HG03139 (cell line): ENCODE measurements at regions not wholly inside any gene's neighbourhood (a gene's known extent, or its start where the extent isn't known, plus 50 kb on each side); places are given as distances from the start of the nearest gene placed in this dataset.
"Not testable (repeated sequence)": the region's sequence is repeated elsewhere in the genome, so short reads cannot be mapped to it uniquely, and the experiment has no call there.

Experiments
- ATAC-seq: cut with Tn5 transposase; IDR thresholded peaks from one replicate; pipeline ENCODE4 v1.9.1; 2021; ENCODE audit not compliant: unreplicated experiment

DNA sequence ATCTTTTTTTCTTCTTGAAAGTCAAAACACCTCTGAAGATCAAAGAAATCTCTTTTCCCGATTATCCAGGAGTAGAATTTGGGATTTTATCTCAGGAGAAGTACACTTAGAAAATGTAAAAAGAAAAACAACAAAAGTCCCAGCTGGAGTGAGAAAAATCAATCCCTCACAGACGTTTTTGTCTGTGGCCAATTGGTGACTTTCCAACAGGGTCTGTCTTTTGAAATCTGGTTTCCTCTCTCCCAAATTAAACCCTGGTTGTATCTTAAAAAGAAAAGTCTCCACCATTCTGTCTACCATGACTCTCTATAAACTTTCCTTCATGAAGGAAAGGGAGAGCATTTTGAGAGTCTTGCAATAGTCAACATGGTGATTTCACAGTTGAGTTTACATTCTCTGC is 88.1 kb downstream of the DACT1 start:
- no peak for ATAC-seq

DNA sequence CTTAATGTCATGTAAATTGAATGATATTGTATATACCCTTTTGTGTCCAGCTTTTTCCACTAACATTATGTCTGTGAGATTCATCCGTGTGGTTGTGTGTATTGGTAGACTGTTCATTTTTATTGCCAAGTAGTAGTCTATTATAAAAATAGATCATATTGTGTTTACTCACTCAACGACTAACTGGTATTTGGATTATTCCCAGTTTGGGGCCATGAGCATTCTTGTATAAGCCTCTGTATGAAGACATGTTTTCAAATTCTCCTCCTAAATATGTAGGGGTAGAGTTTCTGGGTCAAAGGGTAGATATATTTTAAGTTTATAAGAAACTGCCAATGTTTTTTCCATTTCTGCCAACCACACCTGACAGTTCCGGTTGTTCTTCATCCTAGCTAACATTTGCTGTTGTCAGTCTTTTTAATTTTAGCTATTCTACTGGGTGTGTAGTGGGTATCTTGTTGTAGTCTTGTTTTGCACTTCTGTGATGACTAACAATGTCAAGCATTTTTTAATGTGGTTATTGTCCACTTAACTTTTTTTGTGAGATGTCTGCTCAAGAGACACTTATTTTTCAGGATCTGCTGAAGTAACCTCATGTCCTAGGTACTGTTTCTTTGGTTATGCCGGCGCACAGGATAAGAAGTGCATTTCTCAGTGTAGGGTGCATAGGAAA is 93.2 kb downstream of the DACT1 start:
- no peak for ATAC-seq

DNA sequence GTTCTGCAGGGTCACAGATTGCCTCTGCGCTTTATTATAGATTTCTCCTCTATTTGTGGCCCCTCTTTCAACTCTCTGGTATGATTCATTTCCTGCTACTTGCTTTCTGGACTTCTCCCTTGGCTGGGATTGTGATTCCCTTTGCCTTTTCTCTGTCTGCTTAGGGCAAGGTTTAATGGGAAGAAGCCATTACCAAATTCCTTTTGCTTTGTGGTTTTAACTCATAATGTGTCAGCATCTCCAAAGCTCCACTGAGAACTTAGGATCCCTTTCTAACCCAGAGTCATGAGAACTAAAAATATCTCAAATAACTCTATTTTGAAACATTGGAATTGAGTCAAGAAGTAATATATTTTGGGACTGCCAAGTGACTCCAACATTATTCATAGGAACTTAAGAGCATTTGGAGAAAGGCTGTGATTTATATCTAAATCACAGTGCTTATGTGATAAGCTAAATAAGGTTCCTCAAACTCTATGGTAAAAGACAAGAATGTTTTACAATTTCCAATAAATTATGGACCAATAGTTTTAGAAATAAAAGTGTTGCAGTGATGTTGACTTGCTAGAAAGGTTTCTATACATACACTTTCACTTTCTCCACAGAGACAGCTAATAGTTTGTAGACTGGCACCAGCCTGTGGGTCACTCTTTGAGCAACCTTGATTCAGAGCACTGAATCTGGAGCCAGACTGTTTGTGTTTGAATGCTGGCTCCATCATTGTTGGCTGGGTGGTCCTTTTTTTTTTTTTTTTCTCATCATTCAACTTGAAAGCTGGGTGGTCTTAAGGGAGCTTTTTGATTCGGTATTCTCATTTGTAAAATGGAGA is 93.9 kb downstream of the DACT1 start:
- ATAC-seq: no peak

DNA sequence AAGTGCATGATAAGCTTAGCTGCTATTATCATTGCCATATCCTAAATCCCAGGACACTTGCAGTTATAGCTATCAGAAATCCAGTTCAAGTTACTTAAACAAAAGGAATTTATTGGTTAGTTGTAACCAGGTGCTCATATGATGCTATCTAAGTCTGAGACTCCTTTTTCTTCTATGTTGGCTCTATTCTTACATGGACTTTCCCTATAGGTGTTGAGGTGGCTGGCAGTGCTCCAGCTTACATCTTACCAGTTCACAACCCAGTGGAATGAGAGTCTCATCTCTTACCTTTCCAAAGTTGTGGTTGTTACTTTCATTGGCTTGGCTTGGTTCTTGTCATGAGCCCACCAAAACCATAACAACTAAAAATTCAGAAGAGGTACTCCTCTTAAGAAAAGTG is 94.6 kb downstream of the DACT1 start:
- ATAC-seq: no peak

DNA sequence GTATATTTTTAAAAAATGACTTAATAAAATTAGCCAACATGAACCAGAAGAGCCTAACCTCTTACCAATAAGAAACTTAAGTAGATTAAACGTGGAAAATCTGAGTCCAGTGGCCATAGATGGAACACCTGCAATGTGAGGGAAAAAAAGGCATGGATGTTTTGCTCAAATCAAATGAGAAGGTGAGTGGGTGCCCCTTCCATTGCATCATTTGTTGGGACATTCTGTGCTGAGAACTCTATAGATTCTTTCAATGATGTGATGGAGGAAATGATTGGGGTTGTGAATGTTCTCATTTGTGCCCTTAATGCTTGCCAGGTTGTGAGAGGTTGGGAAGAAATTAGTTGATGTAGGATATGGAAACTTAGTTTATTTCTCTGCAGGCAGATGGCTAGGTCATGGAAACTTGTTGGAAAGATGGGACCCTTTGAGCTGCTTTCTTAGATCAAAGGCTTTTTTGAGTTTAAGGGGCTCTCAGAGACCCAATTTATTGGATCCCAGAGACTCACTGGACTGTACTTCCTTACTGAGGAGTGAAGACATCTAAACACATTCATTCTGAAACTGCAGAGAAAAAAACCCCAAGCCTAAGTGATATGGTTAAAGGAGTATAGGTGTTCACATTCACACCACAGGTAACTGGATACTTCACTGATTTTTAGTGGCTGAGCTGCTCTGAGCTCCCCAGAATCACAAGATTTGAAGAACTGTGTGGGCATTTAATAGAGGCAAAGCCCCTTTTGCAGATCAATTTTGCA is 95.9 kb downstream of the DACT1 start:
- no peak for ATAC-seq

DNA sequence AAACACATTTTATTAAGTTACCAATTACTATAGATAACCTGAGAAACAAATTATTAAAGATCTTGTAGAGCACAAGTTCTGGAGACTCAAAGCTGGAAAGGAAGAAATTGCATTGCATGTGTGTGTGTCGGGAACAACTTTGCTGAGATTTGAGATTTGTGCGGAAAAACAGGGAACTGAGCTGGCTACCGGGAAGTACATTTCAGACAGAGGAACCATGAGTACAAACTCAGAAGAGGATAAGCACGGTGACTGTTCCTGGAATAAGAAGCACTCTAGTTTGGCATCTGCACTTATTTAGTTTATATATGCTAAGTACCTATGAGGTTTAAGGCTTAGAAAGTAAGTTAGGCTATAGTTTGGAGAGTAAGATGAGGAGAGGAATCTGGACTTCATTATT is 97.8 kb downstream of the DACT1 start:
- no peak for ATAC-seq

DNA sequence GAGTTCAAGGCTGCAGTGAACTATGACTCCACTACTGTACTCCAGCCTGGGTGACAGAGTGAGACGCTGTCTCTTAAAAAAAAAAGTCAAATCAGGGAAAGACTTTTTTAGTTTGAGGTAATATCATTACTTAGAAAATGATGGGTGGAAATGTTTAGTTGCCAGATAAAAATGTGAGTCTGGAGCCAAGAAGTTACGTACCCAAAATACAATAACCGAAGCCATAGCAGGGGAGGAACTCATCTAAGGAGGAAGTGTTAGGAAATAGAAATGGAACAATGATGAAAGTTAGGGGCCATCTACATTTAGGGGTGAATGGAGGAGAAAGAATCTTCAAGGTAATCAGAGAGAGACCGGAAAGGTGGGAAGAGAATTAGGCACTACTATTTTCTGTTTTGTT is 98.8 kb downstream of the DACT1 start:
- ATAC-seq: no peak

DNA sequence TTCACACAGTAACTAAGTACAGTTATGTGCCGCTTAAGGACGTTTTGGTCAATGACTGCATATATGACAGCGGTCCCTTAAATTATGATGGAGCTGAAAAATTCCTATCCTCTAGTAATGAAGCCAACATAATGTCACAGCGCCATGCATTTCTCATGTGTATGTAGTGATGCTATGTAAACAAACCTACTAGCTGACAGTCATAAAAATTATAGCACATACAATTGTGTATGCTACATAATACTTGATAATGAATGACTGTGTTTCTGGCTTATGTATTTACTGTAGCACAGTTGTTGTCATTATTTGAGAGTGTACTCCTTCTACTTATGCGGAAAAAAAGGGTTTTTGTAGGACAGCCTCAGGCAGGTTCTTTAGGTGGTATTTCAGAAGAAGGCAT is 99.7 kb downstream of the DACT1 start:
- no peak for ATAC-seq

DNA sequence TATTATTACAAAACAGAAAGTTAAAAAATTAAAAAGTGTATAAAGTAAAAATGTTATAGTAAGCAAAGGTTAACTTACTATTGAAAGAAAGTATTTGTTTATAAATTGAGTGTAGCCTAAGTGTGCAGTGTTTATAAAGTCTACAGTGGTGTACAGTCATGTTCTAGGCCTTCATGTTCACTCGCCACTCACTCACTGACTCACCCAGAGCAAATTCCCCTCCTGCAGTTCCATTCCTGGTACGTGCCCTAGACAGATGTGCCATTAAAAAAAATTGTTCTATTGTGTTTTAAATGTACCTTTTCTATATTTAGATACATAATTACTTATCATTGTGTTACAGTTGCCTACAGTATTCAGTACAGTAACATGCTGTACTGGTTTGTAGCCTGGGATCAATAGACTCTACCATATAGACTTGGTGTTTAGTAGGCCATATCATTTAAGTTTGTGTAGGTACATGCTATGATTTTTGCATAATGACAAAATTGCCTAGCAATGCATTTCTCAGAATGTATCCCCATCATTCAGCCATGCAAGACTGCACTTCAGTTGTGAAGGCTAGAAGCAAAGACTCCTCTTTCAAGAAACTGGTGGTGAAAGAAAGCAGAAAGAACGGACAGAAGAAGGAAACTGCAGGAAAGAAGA is 100.6 kb downstream of the DACT1 start:
- no peak for ATAC-seq

DNA sequence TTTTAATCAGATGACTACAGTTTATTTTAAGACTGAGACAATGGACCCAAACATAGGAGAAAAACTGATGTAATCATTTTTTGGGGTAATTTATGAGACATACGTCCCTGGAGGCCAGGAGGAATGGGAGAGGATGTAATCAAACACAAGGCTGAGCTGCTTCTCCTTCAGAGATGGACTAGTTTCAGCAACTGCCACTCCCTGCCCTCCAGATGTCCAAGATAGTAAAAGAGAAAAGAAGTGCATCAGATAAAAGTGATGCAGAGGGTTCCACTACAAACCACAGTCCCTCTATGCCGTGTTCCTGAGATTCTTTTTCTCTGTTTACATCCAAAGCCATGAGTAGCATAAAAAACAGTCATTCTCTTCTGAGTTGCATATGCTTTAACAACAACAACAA is 101.1 kb downstream of the DACT1 start:
- no peak for ATAC-seq

DNA sequence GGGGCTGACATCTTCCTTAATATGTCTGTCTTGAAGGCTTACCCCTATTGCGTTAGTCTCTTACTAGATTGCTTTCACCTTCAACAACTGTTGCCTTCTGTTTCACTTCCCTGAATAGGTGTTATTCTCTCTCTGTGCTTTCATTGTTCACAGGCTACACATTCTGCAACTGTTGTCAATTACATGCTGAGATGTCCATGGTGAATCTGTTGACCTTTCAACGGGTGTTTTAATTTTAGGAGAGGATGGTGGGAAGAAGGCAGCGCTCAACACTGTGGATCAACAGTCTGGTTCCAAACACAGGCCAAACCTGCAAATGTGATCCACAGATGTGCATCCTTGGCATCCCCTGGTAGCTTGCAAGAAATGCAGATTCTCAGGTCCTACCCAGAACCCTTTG is 101.9 kb downstream of the DACT1 start:
- peak; percentile 78 for ATAC-seq

DNA sequence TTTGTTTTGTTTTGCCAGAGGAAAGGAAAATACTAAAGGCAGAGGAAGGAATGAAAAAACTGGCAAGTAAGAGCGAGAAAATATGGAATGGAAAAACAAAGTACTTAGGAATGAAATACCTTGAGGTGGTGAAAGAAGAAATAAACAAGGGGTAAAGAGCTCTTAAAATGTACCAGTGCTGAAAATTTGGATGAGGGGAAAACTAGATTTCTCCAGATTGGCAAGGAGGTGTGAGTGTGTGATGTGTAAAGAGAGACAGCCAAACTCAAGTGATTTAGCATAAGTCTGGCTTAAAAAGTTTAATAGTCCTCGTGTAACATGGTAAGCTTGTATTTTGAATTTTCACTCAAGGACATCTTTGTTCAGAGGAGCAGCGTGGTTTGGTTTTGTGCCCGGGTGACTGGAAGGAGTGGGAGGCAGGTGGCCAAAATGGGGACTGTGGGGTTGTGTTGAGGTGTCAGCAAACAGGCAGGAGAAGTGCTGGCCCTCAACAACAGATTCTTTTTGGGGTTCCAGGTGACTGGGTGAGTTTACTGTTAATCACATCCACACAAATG is 102.7 kb downstream of the DACT1 start:
- ATAC-seq: no peak

DNA sequence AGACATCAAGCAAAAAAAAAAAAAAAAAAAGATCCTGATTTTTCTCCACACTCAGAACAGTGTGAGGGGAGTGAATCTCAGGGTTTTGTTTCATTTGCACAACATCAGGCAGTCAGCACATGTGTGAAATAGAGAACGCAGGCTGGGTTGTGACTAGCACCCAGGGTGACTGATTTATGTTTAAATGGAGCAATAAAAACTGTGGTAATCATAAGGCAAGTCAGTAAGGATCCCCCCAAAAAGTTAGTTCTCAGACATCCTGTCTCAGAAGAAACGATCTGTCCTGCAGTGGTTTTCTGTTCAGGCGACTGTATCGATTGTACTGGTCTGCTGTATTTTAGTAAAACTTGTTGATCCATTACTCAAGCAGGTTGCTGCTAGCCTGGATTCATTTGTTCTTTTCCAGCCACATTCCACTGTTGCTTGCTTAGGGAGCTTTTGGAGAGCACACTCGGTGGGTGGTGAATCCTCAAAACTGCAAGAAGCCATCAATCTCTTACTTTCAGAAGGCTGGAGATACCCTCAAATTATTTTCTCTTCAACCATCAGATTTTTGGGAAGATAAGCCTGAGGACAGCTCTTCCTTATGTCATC is 107.1 kb downstream of the DACT1 start:
- no peak for ATAC-seq

DNA sequence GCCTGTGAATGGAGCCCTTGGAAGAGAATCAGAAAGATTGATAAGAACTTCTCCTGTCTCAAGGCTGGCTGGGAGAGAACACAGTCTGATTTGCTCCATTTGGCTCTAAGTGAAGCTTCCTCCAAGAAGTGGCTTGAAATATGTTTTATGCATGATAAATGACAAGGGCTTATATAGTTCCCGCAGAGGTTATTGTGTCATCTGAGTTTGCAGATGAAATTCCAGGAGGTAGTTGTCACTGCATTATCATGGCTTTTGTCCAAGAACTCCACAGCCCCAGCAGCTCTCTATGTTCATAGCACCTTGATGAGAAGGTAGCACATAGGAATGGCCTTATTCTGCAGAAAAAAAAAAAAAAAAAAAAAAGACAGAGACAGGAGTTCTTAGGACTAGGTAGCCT is 108.5 kb downstream of the DACT1 start:
- ATAC-seq: no peak

DNA sequence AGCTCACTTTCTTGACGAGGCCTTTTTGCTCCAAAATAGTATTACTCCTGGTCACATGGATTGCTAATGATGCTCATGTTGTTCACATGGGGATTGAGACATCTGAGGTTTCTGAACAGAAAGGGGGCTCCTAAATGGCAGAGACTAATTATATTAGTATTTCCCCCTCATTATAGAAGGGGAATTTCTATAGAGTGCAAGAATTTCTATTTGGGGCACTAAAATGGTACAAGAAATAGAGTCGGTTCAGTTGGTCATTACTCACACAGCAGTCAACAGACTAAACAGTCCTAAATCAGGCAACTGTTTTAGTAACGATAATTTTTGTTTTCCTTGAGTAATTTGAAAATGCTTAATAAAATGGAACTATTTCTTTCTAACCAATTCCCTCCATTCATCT is 108.9 kb downstream of the DACT1 start:
- ATAC-seq: no peak

DNA sequence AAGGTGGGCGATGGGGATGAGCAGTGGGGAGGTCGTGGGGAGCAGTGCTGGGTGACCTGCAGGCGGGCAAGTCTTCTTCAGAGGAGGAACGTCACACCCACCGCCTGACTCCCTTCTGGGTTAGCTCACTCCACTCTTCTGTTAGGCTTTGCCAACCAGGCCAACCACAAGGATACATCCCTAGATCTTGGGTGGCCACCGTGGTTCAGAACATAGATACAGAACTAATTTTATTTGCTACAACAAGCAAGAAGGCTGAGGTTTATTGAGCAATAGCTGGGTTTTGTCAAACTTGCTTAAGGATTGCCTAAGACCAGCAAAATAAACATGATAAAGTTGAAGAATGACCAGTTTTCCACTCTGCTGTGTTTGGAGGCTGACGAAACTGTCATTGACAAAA is 109.4 kb downstream of the DACT1 start:
- no peak for ATAC-seq

DNA sequence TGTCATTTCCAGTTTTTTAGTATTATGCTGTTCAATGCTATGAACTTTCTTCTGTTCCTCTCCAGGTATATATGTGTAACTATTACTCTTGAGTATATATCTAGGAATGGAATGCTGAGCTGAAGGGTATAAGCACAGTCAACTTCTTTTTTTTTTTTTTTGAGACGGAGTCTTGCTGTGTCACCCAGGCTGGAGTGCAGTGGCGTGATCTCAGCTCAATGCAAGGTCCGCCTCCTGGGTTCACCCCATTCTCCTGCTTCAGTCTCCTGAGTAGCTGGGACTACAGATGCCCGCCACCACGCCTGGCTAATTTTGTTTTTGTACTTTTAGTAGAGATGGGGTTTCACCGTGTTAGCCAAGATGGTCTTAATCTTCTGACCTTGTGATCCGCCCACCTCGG is 110.5 kb downstream of the DACT1 start:
- ATAC-seq: not testable (repeated sequence)

DNA sequence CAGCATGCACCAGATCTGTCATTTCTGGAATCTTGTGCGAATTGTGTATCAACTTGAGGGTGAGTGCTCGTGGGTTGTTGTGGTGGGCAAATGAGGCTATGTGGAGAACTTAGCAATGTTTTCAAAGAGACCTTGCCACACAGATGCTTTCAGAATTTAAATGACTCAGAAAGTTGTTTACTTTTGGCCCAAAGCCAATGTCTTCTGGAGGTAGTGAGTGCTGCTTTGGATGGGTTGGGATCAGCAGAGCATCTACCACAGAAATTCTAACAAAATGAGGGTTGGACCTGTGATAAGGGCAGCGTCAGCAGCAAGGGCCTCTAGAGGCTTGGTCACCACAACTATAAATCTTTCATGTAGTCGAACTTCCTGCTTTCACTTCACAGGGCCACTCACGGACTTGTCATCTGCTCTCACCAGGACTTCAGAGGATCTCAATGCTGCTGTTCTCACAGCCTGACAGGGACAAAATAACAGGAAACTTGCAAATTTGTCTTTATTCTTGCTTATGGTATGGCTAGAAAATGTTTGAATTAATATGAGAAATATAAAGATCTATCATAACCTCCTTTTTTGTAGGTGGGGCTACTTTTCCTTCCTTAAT is 111.4 kb downstream of the DACT1 start:
- ATAC-seq: peak; percentile 92

DNA sequence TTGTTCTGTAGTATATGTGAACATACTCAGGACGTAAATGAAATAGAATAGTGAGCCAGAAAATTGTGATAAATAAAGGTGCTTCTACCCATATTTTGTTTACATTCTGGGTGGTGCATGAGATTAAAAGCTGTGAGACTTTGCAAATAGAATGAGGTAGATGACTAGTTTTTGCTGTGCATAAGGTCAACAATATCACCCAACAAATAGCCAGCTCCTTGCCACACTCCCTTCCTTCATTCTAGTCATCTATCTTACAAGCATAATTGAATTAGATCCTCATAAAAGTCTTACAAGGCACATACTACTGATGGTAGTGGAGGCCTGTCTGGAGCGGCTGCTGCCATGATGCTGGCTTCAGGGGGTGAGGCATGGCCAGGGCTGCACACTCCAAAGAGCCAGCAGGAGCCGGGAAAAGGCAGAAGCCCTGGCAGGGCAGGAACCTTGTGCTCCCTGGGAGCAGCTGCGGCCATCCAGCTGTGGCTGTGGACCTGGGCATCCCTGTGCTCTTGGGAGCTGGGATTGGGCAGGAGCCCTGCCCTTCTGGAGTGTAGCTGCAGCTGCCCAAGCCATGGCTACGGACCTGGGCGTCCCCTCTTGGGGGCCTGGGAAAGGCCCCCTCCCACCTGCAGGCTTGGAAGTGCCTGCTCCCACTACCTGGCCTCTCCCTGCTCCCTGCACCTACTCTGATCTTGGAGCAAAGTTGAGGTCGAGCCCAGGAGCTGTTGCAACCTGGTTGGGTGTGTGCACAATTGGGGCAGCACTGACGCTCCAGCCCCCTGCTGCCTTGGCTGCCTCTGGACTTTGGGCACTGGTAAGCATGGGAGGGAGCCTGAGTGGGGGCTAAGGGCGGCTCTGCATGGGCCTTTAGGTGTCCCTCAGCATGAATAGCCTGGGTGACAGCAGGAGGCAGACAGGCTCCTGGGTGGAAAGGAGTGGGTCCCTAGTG is 112.8 kb downstream of the DACT1 start:
- ATAC-seq: no peak
